GM12878 (cell line): ENCODE measurements at regions not wholly inside any gene's neighbourhood (a gene's known extent, or its start where the extent isn't known, plus 50 kb on each side); places are given as distances from the start of the nearest gene placed in this dataset.

Experiments
- ATF3 ChIP-seq: IDR thresholded peaks from 2 replicates; pipeline ENCODE4 v1.6.1; 2011; ENCODE audit warnings: low read depth, mild to moderate bottlenecking, low read length, moderate library complexity, borderline replicate concordance; ENCODE audit errors: extremely low read depth
- EP300 ChIP-seq, 2 experiments: fragments of 150-350 bp in 1 of 2; IDR thresholded peaks; 2 replicates each; pipeline ENCODE4 v1.6.1; 2011 to 2012; ENCODE audit warnings: low read depth in 2 of 2, low read length in 2 of 2, borderline replicate concordance in 1 of 2, improper control_type of control experiment in 1 of 2, inconsistent platforms in 1 of 2; ENCODE audit not compliant: control insufficient read depth in 1 of 2
- ESRRA ChIP-seq: IDR thresholded peaks from 2 replicates; pipeline ENCODE4 v1.6.1; 2012; ENCODE audit warnings: mild to moderate bottlenecking, low read length, improper control_type of control experiment
- ETV6 ChIP-seq, 2 experiments: fragments of 450-650 bp in 1 of 2; IDR thresholded peaks in 1 of 2; conservative IDR thresholded peaks in 1 of 2; 2 replicates each; pipeline ENCODE4 v1.6.1; 2014; ENCODE audit warnings: antibody characterized with exemption in 1 of 2, borderline replicate concordance in 1 of 2, low read depth in 1 of 2, mild to moderate bottlenecking in 1 of 2, moderate library complexity in 1 of 2
- EZH2 ChIP-seq: IDR thresholded peaks from 2 replicates; pipeline ENCODE4 v1.6.1; 2012; ENCODE audit warnings: low read depth, mild to moderate bottlenecking, control low read depth, inconsistent platforms, low read length, borderline replicate concordance; ENCODE audit not compliant: control insufficient read depth
- POLR2A ChIP-seq: IDR thresholded peaks from 2 replicates; pipeline ENCODE4 v1.6.1; 2011; ENCODE audit warnings: low read depth, mild to moderate bottlenecking, low read length
- TAF1 ChIP-seq: IDR thresholded peaks from 2 replicates; pipeline ENCODE4 v1.6.1; 2011; ENCODE audit warnings: mild to moderate bottlenecking, low read depth, low read length, borderline replicate concordance
- TARDBP ChIP-seq: IDR thresholded peaks from 2 replicates; pipeline ENCODE4 v1.6.1; 2016; ENCODE audit warnings: borderline replicate concordance
- TF ChIP-seq, protein P1 (sequence below), 3 experiments: IDR thresholded peaks in 2 of 3; conservative IDR thresholded peaks in 1 of 3; 2 replicates each; pipeline ENCODE4 v1.5.1; 2011; ENCODE audit warnings: low read depth in 3 of 3, low read length in 3 of 3, mild to moderate bottlenecking in 3 of 3, control low read depth in 2 of 3, moderate library complexity in 2 of 3, inconsistent platforms in 1 of 3, mixed read lengths in 1 of 3; ENCODE audit not compliant: control insufficient read depth in 2 of 3, insufficient read depth in 1 of 3; ENCODE audit errors: extremely low read depth in 1 of 3
- TF ChIP-seq, protein P2 (sequence below): IDR thresholded peaks from 2 replicates; pipeline ENCODE4 v1.6.1; 2012; ENCODE audit warnings: mild to moderate bottlenecking, low read depth, low read length

DNA sequence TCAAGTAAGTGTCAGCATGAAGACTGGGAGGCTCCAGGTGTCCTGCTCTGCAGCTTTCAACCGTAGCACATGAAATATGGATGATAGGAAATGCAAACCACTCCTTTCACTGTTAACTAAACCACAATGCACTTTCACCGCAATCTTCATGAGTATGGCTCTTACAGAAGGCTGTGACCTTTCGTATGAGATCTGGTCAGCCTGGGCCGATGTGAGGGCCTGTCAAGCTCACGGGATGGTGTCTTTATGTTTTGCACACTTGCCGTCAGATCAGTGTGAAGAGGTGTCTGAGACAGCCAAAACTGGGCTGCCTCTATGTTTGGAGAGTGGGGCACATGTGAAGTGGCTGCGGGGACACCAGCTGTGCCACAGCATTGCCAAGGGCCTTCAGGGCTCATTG lies 62.8 kb upstream of the AFF3 start:
- no peak for TF ChIP-seq ESRRA
- TF ChIP-seq TARDBP: no peak
- TF ChIP-seq POLR2A: no peak
- TF ChIP-seq, protein P1, sequence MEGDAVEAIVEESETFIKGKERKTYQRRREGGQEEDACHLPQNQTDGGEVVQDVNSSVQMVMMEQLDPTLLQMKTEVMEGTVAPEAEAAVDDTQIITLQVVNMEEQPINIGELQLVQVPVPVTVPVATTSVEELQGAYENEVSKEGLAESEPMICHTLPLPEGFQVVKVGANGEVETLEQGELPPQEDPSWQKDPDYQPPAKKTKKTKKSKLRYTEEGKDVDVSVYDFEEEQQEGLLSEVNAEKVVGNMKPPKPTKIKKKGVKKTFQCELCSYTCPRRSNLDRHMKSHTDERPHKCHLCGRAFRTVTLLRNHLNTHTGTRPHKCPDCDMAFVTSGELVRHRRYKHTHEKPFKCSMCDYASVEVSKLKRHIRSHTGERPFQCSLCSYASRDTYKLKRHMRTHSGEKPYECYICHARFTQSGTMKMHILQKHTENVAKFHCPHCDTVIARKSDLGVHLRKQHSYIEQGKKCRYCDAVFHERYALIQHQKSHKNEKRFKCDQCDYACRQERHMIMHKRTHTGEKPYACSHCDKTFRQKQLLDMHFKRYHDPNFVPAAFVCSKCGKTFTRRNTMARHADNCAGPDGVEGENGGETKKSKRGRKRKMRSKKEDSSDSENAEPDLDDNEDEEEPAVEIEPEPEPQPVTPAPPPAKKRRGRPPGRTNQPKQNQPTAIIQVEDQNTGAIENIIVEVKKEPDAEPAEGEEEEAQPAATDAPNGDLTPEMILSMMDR (IDR thresholded peaks at IDR 0.05 in 2 of 3, conservative IDR thresholded peaks at IDR 0.05 in 1 of 3; ENCODE audit: control insufficient read depth in 2 of 3, extremely low read depth in 1 of 3, insufficient read depth in 1 of 3, low read depth in 3 of 3, low read length in 3 of 3): no peak
- TF ChIP-seq, protein P2, sequence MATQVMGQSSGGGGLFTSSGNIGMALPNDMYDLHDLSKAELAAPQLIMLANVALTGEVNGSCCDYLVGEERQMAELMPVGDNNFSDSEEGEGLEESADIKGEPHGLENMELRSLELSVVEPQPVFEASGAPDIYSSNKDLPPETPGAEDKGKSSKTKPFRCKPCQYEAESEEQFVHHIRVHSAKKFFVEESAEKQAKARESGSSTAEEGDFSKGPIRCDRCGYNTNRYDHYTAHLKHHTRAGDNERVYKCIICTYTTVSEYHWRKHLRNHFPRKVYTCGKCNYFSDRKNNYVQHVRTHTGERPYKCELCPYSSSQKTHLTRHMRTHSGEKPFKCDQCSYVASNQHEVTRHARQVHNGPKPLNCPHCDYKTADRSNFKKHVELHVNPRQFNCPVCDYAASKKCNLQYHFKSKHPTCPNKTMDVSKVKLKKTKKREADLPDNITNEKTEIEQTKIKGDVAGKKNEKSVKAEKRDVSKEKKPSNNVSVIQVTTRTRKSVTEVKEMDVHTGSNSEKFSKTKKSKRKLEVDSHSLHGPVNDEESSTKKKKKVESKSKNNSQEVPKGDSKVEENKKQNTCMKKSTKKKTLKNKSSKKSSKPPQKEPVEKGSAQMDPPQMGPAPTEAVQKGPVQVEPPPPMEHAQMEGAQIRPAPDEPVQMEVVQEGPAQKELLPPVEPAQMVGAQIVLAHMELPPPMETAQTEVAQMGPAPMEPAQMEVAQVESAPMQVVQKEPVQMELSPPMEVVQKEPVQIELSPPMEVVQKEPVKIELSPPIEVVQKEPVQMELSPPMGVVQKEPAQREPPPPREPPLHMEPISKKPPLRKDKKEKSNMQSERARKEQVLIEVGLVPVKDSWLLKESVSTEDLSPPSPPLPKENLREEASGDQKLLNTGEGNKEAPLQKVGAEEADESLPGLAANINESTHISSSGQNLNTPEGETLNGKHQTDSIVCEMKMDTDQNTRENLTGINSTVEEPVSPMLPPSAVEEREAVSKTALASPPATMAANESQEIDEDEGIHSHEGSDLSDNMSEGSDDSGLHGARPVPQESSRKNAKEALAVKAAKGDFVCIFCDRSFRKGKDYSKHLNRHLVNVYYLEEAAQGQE: no peak
- TF ChIP-seq ATF3: no peak
- no peak for TF ChIP-seq EP300 (IDR thresholded peaks at IDR 0.05; ENCODE audit: borderline replicate concordance in 1 of 2, control insufficient read depth in 1 of 2, low read depth in 2 of 2, low read length in 2 of 2)
- no peak for TF ChIP-seq EZH2
- TF ChIP-seq TAF1: no peak
- no peak for TF ChIP-seq ETV6 (conservative IDR thresholded peaks at IDR 0.05 in 1 of 2, IDR thresholded peaks at IDR 0.05 in 1 of 2; ENCODE audit: borderline replicate concordance in 1 of 2, low read depth in 1 of 2)
